Hepatocyte (in vitro differentiated cells): ENCODE measurements at regions not wholly inside any gene's neighbourhood (a gene's known extent, or its start where the extent isn't known, plus 50 kb on each side); places are given as distances from the start of the nearest gene placed in this dataset.

ENCODE experiments used
- CTCF ChIP-seq: fragments of 200-600 bp; sonication (generic); IDR thresholded peaks from 2 replicates; pipeline ENCODE4 v1.5.1; 2016; ENCODE audit warnings: antibody characterized with exemption, mild to moderate bottlenecking; ENCODE audit not compliant: poor library complexity
- EZH2 ChIP-seq: fragments of 200-600 bp; sonication (generic); IDR thresholded peaks from 2 replicates; pipeline ENCODE4 v1.6.1; 2016; ENCODE audit warnings: antibody characterized with exemption, mild to moderate bottlenecking, borderline replicate concordance
- EZH2phosphoT487 ChIP-seq: fragments of 200-600 bp; sonication (generic); IDR thresholded peaks from one replicate; pipeline ENCODE4 v1.6.1; 2018; ENCODE audit warnings: antibody characterized with exemption, mild to moderate bottlenecking, low read depth, moderate library complexity; ENCODE audit not compliant: unreplicated experiment, severe bottlenecking

GRCh38 chr6:134724771-134725340 lies 225.0 kb downstream of the ALDH8A1 start:
- TF ChIP-seq EZH2 (no peak), CTCF (no peak), EZH2phosphoT487 (no peak)
